HepG2 (cell line): ENCODE measurements at regions not wholly inside any gene's neighbourhood (a gene's known extent, or its start where the extent isn't known, plus 50 kb on each side); places are given as distances from the start of the nearest gene placed in this dataset.

Experiments
- ATF1 ChIP-seq: IDR thresholded peaks from 2 replicates; pipeline ENCODE4 v1.6.1; 2016; ENCODE audit warnings: mild to moderate bottlenecking, control low read depth
- CTCF ChIP-seq: sonication (generic); formaldehyde crosslinking; IDR thresholded peaks from 2 replicates; pipeline ENCODE4 v1.5.0; 2020; ENCODE audit warnings: mild to moderate bottlenecking, missing genetic modification reagents, moderate library complexity
- ELK4 ChIP-seq: sonication (generic); formaldehyde crosslinking; IDR thresholded peaks from 2 replicates; pipeline ENCODE4 v1.9.0; 2021; ENCODE audit warnings: missing genetic modification reagents, borderline replicate concordance
- POLR2A ChIP-seq, 2 experiments: IDR thresholded peaks; 2 replicates each; pipeline ENCODE4 v1.6.1; 2011; ENCODE audit warnings: low read depth in 2 of 2, low read length in 2 of 2, mild to moderate bottlenecking in 1 of 2, moderate library complexity in 1 of 2; ENCODE audit not compliant: insufficient read depth in 1 of 2

GRCh38 chr3:73321286-73321999 lies 260.0 kb downstream of the EBLN2 start:
- TF ChIP-seq POLR2A (IDR thresholded peaks at IDR 0.05; ENCODE audit: insufficient read depth in 1 of 2, low read depth in 2 of 2, low read length in 2 of 2) (no peak), CTCF (CRISPR knock-in tag) (no peak), ELK4 (CRISPR knock-in tag) (no peak), ATF1 (CRISPR knock-in tag) (no peak)
